SW 1271 (cell line): ENCODE measurements at regions not wholly inside any gene's neighbourhood (a gene's known extent, or its start where the extent isn't known, plus 50 kb on each side); places are given as distances from the start of the nearest gene placed in this dataset.
"Not testable (repeated sequence)": the region's sequence is repeated elsewhere in the genome, so short reads cannot be mapped to it uniquely, and the experiment has no call there.

Experiments used
- DNase-seq, 2 experiments: peaks; one replicate each; lab custom pipeline; 2025; lab: John Stamatoyannopoulos, UW

- no peak for DNase-seq
These were observed 201.5 kb downstream of the RGS3 start for GRCh38 chr9:113665064-113665463.

GRCh38 chr9:113665756-113666155 lies 202.2 kb downstream of the RGS3 start:
- no peak for DNase-seq

GRCh38 chr9:113668061-113668460 lies 204.5 kb downstream of the RGS3 start:
- no peak for DNase-seq

GRCh38 chr9:113669522-113670115 lies 206.1 kb downstream of the RGS3 start:
- no peak for DNase-seq

GRCh38 chr9:113673726-113674125 lies 202.4 kb upstream of the ZNF618 start:
- DNase-seq: no peak

- DNase-seq: no peak
These were observed 201.7 kb upstream of the ZNF618 start for GRCh38 chr9:113674436-113674835.

- DNase-seq: no peak
These were observed 200.6 kb upstream of the ZNF618 start for GRCh38 chr9:113675475-113675941.

GRCh38 chr9:113677057-113677456 lies 199.1 kb upstream of the ZNF618 start:
- no peak for DNase-seq

- DNase-seq: no peak
These were observed 198.5 kb upstream of the ZNF618 start for GRCh38 chr9:113677569-113677968.

- DNase-seq: no peak
These were observed 197.8 kb upstream of the ZNF618 start for GRCh38 chr9:113678119-113678858.

GRCh38 chr9:113678859-113679256 lies 197.3 kb upstream of the ZNF618 start:
- no peak for DNase-seq

GRCh38 chr9:113682297-113682771 lies 193.8 kb upstream of the ZNF618 start:
- peak; percentile 15 to 73 for DNase-seq

- not testable (repeated sequence) for DNase-seq
These were observed 190.5 kb upstream of the ZNF618 start for GRCh38 chr9:113685636-113686035.

GRCh38 chr9:113687107-113687679 lies 188.9 kb upstream of the ZNF618 start:
- DNase-seq: no peak

GRCh38 chr9:113687680-113688371 lies 188.3 kb upstream of the ZNF618 start:
- no peak for DNase-seq

GRCh38 chr9:113690055-113690740 lies 185.9 kb upstream of the ZNF618 start:
- DNase-seq: no peak

GRCh38 chr9:113692256-113692655 lies 183.9 kb upstream of the ZNF618 start:
- no peak for DNase-seq

- no peak for DNase-seq
These were observed 181.2 kb upstream of the ZNF618 start for GRCh38 chr9:113694912-113695311.

GRCh38 chr9:113695440-113695851 lies 180.7 kb upstream of the ZNF618 start:
- DNase-seq: no peak

GRCh38 chr9:113695901-113696300 lies 180.2 kb upstream of the ZNF618 start:
- DNase-seq: no peak

- no peak for DNase-seq
These were observed 174.0 kb upstream of the ZNF618 start for GRCh38 chr9:113701774-113702755.
